ENCODE measurements at regions not wholly inside any gene's neighbourhood (a gene's known extent, or its start where the extent isn't known, plus 50 kb on each side); places are given as distances from the start of the nearest gene placed in this dataset.
"Not testable (repeated sequence)": the region's sequence is repeated elsewhere in the genome, so short reads cannot be mapped to it uniquely, and the experiment has no call there.

DNA sequence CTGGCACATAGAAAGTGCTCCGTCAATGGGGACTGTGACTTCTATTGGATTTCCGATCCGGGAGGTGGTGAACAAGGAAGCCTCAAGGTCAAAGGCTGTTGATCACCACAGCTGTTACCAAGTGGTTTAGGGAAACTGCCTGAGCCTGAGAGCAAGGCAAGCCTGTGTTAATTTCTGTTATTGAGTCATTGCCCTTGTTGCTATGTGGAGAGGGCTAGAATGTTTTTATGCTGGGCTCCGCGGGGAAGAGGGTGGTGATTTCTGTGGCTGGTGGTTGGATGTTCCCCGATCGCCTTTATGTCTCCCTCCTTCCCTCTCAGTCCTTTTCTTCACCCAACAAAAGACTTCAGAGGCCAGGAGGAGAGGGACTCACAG, 108.5 kb upstream of the ALX4 start:
- no peak for DNase-seq

DNA sequence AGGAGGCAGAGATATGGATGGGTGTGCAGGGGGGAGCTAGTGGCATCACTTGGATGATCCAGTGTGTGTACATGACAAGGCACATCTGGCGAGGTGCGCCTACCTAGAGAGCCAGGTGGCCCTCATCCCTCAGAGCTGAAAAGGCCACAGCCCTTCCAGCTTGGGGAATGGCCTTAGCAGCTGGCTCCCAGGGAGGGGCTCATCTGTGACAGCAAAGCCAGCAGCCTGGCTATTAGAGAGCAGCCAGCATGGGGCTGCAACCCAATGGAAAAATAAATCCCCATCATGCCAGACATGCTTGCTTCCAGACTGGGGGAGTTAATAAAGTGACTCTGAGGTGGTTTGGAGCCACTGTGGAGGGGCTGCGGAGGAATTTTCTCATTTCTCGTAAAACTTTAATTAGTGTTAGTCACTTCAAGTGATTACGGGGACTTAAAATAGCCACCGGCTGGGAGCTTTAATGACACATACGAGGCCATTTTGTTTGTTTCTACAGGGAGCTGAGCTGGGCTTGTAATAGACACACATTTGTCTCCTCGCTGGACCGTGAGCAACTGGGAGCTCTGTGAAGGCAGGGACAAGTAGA, 111.2 kb upstream of the ALX4 start:
- DNase-seq: no peak

DNA sequence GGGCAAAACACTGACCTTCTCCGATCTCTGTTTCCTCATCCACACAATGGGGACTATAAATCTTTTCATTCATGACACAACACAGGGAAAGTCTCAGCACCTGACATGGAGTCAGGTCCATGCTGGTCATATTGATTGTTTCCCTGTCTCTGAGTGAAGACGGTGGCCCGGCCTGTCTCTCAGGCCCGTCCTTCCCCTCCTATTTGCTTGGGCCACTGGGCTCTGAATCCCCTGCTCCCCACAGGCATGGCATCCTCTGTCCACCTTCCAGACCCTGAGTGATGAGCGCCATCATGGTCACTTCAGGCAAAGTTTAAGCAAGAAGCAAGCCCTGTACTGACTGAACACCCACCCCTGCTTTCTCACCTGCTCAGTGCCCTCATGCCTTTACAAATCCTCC, 113.3 kb upstream of the ALX4 start:
- no peak for DNase-seq

DNA sequence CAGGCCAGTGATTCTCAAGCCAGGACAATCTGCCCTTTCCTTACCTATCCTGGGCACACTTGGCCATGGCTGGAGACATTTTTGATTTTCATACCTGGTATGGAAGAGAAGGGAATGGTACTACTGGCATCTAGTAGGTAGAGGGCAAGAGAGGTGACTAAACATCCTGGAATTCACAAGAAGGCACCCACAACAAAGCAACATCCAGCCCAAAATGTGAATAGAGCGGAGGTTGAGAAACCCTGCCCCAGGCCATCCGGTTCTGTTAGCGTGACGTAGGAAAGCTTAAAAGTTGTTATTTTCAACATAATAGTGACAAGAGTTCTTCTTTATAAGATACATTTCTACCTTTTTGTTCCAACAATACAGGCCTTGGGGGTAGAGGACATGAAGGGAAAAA, 114.9 kb upstream of the ALX4 start:
- DNase-seq: no peak

DNA sequence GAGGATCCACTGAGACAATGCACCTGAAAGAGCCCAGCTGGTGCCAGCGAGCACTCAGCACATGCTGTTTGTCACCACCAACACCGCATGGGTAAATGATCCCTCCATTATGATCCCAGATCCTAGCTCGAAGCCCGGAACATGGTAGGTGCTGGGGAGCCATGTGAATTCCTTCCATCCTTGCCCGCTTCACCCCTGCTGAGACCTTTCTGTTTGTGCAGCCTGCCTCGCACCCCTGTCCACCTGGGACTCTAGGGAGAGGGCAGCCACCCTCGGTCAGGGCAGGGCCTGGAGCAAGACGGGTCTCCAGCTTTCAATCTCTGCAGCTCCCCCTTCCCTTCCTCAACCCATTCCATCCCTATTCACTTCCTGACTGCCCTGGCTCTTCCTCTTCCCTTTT, 116.2 kb upstream of the ALX4 start:
- no peak for DNase-seq

DNA sequence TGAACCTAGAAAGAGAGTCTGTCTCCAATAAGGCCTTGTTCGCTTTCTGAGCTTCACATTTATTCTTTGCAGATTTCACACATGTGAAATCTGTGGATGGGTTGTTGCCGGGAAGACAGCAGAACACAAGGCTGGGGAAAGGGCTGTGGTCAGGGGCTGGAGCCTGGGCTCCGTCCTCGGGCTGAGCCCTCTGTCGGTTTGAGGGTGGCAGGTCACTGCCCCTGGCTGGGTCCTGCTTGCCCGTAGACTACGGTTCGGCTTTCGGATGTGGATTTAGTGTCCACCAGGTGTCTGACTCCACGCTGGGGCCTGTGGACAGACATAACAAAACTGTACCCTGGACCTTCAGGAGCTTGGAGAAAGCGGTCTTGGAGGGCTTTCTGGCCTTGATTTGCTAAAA, 117.0 kb upstream of the ALX4 start:
- DNase-seq: no peak

DNA sequence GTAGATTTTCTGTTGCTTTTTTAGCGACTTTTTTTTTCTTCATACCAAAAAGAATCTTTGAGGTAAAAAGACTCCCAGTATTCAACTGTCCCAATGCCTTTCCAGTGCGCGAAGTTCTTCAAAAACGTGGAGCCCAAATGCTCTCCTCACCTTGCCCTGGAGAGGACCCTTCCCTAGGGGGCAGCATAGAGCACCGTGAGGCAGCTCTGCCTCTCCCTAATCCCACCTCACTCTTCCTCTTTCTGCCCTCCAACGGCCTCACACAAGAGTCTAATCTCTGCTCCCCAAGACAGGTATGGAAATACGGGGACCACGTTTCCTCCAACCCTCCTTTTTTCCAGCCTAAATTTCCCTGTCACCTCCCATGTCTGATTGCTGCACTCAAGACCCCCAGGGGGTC, 117.5 kb upstream of the ALX4 start:
- no peak for DNase-seq

DNA sequence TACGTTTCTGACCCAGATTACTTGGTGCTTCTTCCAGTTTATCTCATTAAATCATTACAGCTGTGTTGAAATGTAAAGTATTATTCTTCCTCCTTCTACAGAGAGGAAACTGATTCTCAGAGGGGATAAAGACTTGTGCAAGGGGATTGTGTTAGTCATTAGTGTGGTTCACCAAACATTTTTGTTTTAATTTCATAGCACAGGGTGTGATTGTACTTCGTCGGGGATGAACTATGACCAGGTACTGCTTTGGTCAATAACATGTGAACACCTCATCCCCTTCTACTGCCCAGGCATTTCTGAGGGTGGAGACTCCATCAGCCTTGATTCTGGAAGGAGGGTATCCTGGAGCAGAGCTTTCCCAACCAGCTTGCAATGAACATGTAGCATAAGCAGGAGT, 120.2 kb upstream of the ALX4 start:
- DNase-seq: no peak

DNA sequence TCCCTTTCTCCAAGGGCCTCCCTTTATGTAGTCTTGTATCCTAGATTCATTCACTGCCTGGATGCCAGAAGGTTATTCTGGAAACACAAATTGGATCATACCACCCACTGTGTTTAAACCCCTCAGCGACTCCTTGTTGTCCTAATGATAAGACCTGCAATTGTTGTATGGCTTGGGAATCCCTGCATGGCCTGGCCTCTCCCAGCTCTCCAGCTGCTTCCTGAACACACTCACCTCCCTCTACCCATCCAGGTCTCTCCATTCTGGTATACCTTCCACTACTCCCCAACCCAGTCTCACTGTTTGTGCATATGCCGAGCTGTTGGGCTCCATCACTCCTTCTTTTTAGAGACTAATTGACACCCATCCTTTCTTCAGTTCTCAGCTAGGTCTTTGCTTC, 124.3 kb upstream of the ALX4 start:
- no peak for DNase-seq

DNA sequence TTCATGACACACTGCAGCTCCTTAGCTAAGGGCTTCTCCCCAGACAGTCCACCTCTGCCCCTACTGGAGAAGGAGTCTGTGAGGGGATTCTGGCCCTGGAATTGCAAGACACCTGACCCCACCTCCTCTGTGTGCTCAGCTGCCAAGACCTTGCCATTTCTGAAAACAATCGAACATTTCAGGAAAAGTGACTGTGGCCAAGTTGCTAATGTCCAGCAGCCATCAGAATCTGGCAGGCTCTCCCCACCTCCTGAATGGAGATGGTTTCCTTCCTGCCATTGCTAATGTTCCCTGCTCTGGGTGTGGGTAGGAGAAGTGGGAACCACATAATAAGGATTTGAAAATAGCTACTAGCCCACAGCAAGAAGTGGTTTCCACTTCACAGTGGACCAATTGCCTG, 127.2 kb upstream of the ALX4 start:
- DNase-seq: no peak

DNA sequence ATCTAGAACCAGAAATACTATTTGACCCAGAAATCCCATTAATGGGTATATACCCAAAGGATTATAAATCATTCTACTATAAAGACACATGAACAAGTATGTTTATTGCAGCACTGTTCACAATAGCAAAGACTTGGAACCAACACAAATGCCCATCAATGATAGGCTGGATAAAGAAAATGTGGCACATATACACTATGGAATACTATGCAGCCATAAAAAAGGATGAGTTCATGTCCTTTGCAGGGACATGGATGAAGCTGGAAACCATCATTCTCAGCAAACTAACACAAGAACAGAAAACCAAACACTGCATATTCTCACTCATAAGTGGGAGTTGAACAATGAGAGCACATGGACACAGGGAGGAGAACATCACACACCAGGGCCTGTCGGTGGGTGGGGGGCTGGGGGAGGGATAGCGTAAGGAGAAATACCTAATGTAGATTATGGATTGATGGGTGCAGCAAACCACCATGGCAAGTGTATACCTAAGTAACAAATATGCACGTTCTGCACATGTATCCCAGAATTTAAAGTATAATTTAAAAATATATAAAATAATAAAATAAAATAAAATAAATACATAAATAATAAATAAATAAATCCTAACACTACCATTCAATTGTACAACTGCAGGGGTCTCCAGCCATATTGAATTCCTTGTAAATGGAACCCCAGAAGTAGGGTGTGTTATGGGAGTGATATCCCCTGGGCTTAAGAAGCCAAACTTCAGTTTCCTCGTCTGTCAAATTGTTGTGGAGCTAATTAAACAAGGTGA, 122.4 kb upstream of the CD82 start:
- DNase-seq: not testable (repeated sequence)

DNA sequence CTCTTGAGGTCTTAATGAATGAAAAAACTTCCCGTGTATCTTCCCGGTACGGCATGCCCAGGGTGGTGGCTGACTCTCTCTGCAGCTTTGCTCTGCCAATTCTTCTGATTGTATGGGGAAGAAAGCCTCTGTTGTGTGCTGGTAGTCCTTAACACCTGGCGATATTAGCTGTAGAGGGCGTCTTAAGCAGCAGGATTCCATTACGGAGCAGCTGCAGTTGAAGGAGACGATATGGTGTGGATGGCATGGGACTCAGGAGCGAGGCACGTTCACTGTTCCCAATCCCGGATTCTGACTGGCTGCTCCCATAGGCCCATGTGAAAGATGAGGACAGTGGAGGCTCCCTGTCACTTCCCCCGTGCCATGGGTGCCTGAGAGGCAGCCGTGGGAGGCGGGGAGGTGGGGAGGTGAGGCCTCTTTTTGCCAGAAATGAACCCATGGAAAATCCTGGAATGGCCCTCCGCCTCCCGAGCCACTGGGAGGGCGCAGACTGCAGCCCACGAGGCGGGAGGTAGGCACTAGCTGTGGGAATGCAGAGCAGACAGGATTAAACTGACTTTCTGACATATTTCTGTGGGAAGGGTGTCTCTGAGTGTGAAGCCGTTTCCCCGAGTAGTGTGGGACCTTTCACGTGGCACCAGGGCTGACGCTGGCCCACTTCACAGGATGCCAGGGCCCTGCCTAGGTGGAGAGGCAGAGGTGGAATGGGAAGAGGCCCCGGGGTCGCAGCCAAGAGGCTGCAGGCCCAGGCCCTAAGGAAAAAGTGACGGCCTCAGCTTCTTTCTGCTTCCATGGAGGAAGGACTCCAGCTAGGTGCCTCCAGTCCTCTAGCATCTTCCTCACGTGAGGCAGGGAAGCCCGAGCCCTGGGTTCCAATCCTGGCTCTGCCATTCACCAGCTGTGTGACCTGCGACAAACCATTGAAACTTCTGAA, 121.4 kb upstream of the CD82 start:
- no peak for DNase-seq

DNA sequence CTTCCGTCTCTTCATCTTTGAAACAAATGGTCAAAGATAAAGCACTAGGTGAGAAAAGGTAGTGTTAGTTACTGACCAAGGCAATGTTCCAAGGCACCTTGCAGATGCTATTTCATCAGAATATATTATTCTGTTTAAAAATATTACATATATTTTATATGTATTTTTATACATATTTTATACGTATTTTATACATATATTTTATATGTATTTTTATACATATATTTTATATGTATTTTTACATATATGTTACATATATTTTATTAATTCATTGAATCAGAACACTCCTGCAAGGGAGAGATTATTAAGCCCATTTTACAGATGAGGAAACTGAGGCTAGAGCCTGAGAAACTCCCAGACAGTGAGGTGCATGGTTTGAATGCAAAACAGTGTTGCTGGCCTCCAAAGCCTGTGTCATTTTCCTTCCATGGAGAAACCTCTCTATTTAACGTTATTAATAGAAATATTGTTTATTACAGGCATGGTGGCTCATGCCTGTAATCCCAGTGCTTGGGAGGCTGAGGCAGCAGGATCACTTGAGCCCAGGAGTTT, 120.6 kb upstream of the CD82 start:
- no peak for DNase-seq

DNA sequence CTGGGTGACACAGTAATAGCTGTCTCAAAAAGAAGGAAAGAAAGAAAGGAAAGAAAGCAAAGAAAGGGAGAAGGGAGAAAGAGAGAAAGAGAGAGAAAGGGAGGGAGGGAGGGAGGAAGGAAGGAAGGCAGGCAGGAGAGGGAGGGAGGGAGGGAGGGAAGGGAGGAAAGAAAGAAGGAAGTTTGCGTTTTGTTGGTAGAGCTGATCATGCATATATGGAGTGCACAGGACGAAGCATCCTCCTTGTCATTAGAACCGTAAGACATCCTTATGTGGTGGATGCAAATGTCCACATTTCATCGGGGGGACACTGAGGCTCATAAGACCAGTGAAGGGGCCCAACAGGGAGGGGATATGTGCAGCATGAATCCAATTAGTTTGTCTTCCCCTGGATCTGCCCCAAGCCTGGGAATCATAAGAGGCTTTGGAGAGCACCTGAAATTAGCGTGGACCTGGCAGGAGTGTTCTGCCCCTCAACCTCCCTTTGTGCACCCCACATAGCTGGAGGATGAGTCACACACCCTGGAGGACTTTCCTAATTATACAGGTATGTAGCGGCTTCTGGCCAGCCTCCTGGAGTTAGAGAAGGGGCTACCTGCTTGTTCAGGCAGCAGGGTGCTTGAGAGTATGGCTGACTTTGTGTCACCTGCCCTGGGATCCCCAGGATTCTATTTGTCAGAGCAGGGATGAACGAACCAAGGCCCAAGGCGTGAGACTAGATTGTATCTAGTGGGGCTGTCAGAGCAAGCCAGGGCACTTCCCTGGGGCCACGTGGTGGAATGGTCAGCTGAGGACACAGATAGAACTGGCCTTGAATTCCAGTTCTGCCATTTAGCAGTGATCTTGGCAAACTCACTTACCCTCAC, 119.7 kb upstream of the CD82 start:
- no peak for DNase-seq

DNA sequence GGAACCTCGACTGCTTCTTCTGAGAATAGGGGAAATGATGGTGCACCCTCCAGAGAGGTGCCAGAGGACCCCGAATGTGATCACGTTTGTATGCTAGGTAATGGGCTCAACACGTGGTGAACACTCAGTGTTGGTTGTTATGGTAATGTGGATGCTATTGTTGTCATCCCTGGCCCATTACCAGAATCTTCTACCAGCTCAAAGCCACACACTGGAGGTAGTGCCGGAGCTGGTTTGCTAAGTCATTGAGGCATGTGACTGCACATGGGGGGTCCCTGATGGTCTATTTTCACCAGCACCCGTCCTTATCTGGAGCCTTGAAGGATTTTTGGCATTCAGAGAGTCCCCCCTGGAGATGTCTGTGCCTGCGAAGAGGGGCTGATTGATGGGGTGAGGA, 119.1 kb upstream of the CD82 start:
- no peak for DNase-seq

DNA sequence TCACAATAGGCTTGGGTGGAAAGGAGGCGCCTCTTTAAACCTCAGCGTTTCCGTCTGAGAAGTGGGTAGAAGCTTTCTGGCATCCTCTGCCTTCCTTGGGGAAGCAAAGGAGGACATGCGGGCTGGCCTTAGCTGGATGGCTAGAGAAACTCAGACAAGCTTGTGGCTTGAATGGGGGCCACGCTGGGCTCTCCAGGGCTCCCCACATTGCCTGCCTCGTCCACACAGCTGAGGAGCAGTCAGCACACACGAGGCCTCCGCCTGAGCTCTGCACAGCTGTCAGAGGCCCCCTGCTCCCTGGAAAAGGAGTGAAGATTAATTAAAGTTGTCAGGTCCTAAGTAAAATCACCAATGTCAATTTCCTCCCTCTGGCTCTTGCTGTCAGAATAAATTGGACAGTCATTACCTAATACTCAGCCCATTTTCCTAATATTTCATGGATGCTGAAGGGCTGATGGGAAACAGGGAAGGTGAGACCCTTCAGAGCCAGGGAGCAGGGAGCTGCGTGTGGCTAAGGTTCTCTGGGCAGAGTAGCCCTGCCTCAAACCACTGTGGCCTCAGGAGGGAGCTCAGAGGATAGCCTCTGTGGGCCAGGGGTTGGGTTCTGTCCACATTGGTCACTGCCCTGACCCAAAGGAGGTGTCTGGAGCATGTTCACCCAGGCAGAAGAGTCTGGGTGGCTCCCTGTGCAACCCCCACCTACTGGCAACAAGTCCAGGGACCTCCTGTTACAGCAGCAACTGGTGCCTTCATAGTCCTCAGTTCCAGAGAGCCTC, 118.3 kb upstream of the CD82 start:
- DNase-seq: no peak

DNA sequence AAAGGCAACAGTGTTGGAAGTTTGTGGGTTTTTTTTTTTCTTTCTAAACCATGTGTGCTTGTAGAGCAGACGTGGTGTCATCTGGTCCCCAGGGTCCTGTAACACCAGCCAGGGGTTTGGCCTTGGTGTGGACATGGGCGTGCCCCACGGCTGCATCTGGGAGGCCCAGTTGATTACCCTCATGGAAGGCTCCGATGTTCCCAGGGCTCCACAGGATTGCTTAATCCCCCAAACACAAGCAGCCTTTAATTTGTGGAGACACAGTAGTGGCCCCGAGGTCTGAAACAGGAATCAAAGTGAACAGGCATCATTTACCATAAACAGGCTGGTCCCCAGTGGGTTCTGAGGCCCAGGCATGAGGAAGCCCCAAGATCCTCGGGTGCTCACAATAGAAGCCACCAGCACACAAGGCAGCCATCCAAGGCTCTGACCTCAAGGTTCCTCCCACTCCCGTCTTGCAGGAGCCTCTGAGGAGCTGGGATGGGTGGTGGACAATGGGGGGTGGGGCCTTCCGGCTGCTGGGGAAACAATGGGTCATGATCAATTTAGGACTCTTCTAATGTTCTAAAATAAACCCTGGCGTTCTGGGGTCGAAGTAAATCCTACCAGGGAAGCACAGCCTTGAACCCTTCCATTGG, 115.0 kb upstream of the CD82 start:
- no peak for DNase-seq

DNA sequence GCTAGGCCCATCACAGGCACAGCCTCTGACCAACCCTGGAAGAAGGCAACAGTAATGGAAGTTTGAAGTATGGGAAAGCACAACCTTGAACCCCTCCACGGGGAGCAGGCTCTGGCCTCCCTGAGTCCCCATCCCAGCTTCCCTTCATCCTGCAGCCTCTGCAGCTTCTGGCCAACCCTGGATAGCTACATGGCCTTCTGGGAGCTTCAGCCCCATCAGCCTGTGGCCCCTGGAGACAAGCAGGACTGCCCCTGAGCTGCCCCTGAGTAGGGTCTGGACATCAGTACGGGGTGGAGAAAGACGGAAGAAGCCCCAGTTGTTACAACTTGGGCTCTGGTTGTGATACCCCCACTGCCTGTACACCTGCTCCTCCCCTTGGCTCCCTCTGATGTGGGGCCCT, 113.8 kb upstream of the CD82 start:
- DNase-seq: no peak

DNA sequence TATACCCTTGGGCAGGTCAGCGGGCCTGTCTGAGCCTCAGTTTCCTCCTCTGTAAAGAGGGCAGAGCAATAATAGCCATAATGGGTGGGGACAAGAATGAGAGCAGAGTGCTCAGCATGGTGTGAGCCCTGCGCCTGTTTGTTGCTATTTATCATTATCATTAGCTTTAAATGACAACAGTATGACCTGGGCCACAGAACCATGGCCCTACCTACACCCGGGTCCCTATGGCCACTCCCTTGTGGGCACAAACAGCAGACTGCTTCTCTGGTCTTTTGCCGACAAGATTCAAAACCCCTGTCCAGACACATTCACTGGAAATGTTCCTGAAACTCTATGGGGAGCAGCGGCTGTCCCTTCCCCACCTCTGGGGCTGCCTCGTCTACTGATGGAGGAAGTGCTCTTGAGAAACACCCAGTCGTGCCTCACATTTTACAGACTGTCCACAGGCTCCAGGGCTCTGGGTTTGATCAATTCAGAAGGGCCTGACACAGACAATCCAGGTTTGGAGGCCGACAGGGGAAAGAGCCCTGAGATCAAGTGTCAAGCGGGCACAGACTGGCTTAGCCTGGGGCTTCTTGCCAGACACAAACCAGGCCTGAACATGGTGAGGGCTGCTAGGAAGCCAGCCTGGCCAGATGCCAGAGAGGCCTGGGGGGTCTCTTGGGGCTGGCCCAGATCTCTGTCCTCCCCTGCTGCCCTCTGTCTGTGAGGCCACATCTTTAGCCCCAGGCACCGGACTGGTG, 112.5 kb upstream of the CD82 start:
- DNase-seq: no peak

DNA sequence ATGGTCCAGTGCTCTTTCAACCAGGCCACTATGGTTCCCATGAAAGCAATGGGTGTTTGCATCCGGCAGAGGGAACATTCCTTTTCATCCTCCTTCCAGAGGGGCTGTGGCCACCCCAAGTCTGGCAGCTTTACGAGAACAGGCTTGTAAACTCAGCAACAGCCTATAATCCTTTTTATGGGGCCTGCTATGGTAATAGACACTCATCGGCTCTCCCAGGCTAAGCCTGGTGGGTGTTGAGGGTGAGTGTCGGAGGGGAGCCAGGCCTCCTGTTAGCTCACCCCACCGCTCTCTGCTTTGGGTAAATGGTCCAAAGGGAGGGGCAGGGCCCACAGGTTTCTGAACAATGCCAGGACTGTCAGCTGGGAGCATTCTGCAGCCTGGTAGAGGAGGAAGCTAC, 111.6 kb upstream of the CD82 start:
- DNase-seq: no peak

DNA sequence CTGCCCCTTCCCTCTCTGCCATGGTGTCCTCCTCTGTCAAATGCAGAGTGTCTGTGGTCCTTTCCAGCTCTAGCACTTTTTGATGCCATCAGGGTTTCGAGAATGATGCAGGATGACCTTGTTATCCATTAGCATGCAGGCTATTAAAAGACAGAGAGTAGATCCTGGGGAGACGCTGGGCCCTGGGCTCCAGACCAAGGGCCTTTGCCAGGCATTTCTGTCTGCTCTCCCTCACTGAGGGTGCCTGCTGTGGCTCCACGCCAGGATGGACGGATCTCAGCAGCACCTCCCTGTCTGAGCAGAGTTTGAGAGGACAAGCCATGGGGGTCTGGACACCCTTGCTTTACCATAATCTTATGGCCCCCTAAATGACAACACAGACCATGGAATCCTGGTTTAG, 110.8 kb upstream of the CD82 start:
- no peak for DNase-seq
